Left lung (tissue), 4 donors: ENCODE measurements at regions not wholly inside any gene's neighbourhood (a gene's known extent, or its start where the extent isn't known, plus 50 kb on each side); places are given as distances from the start of the nearest gene placed in this dataset.
A peak's percentile ranks its signal among the peaks of the same experiment; 100 is the strongest.

ENCODE experiments used
- ATAC-seq: fragments of 200-7000 bp; cut with Tn5 transposase; one replicate; pipeline ENCODE4 v1.9.1; 2020; ENCODE audit warnings: moderate library complexity
- DNase-seq, 4 donors: peaks; one replicate each; pipeline ENCODE4 v3.0.0-alpha.2; 2013 to 2020
- H3K27ac ChIP-seq, 2 donors: fragments of 200-600 bp; sonication (generic) in 1 of 2; one replicate each; pipeline versions ENCODE4 v1.5.0 to v1.8.0; 2020 to 2021
- H3K27me3 ChIP-seq, 2 donors: fragments of 200-600 bp; sonication (generic) in 1 of 2; one replicate each; pipeline versions ENCODE4 v1.5.0 to v1.8.0; 2020 to 2021
- H3K36me3 ChIP-seq, 2 donors: fragments of 200-600 bp; sonication (generic) in 1 of 2; one replicate each; pipeline versions ENCODE4 v1.5.0 to v1.8.0; 2020 to 2021
- H3K4me1 ChIP-seq, 2 donors: fragments of 200-600 bp; one replicate each; pipeline ENCODE4 v1.8.0; 2021
- H3K4me3 ChIP-seq, 2 donors: fragments of 200-600 bp; sonication (generic) in 1 of 2; one replicate each; pipeline versions ENCODE4 v1.5.0 to v1.8.0; 2020 to 2021; ENCODE audit warnings: mild to moderate bottlenecking in 1 of 2
- H3K9me3 ChIP-seq, 2 donors: fragments of 200-600 bp; sonication (generic) in 1 of 2; one replicate each; pipeline versions ENCODE4 v1.5.0 to v1.8.0; 2020 to 2021
- CTCF ChIP-seq, 2 donors: fragments of 200-600 bp; sonication (generic) in 1 of 2; IDR thresholded peaks; one replicate each; pipeline versions ENCODE4 v1.5.0 to v1.8.0; 2021; ENCODE audit warnings: antibody characterized with exemption in 2 of 2
- intact Hi-C, 2 donors: fragments of 100-400 bp; cut with DNase I; formaldehyde crosslinking; loops; one replicate each; pipeline versions ENCODE4 v1.11.2 to v1.14.2; 2022
- donor health status: DM: no; HTN: yes; CAD: no.
- donor health status: DM: no; HTN: no; CAD: no.

DNA sequence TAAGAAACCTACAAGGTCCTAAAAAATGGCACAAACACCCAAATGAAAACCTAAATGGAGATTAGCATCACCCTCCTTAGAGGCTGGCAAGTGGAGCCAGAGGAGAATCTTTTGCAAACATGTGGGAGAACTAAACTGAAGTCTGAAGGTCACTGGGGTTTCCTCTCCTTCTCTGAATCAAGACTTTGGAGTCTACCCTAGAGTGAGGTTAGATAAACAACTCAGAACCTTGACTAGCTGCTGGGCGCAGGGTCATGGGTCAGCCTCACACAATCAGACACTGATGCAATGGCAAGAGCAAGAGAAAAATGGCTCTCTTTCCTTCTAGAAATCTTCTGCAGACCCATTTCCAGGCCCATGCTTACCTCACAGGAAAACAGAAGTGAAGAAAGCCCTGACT, 165.8 kb downstream of the KCTD12 start:
- Histone ChIP-seq H3K36me3 (no peaks in the 10 kb centered on the region), H3K27me3 (no peaks in the 10 kb centered on the region), H3K4me1 (peaks cover 10 to 42% of the 10 kb centered on the region in 2 donors), H3K9me3 (no peaks in the 10 kb centered on the region), H3K27ac (peak overlapping the region in 1 of 2 donors; percentile 66), H3K4me3 (no peak overlapping the region)
- intact Hi-C loops = no loop called here
- ATAC-seq (no peak), DNase-seq (no peak)
- no peak for TF ChIP-seq CTCF (IDR thresholded peaks at IDR 0.05)

GRCh38 chr13:76719955-76720354, 166.2 kb downstream of the KCTD12 start:
- DNase-seq (no peak), ATAC-seq (no peak)
- Histone ChIP-seq H3K9me3 (no peaks in the 10 kb centered on the region), H3K4me1 (peaks cover 10 to 42% of the 10 kb centered on the region in 2 donors), H3K27ac (peak overlapping the region in 1 of 2 donors; percentile 66), H3K27me3 (no peaks in the 10 kb centered on the region), H3K36me3 (no peaks in the 10 kb centered on the region), H3K4me3 (no peak overlapping the region)
- TF ChIP-seq CTCF (IDR thresholded peaks at IDR 0.05) = no peak
- intact Hi-C loops = no loop called here

DNA sequence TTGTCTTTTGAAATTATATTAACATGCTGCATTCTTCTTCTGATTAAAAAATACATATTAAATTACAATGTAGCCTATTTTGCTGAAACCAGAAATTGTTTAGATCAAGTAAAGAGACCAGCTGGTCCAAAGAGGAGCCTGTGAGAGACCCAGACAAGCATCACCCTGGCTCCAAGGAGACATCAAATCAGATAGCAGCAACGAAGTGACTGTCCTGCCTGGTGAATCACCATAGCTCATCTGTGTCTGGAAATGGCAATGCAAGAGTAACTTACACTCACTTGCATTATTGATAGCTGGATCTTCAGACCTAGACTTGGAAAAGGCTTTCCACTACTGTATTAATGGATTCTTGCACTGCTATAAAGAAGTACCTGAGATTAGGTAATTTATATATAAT, 169.1 kb downstream of the KCTD12 start:
- intact Hi-C loops = no loop called here
- ATAC-seq = no peak
- TF ChIP-seq CTCF (IDR thresholded peaks at IDR 0.05) = no peak
- H3K27me3 ChIP-seq = no peaks in the 10 kb centered on the region
- no peaks in the 10 kb centered on the region for H3K9me3 ChIP-seq
- no peak overlapping the region for H3K27ac ChIP-seq
- H3K4me3 ChIP-seq = no peak overlapping the region
- H3K36me3 ChIP-seq = no peaks in the 10 kb centered on the region
- DNase-seq = no peak
- H3K4me1 ChIP-seq = peaks cover 0 to 19% of the 10 kb centered on the region in 2 donors

GRCh38 chr13:76715621-76716020, 170.6 kb downstream of the KCTD12 start:
- Histone ChIP-seq H3K36me3 (no peaks in the 10 kb centered on the region), H3K9me3 (no peaks in the 10 kb centered on the region), H3K27me3 (no peaks in the 10 kb centered on the region), H3K27ac (no peak overlapping the region), H3K4me3 (no peak overlapping the region), H3K4me1 (peaks cover 8 to 19% of the 10 kb centered on the region in 2 donors)
- no peak for TF ChIP-seq CTCF (IDR thresholded peaks at IDR 0.05)
- ATAC-seq (no peak), DNase-seq (no peak)
- intact Hi-C loops = no loop called here

- DNase-seq = no peak
- H3K27me3 ChIP-seq = no peaks in the 10 kb centered on the region
- no peaks in the 10 kb centered on the region for H3K36me3 ChIP-seq
- peaks cover 13 to 18% of the 10 kb centered on the region in 2 donors for H3K4me1 ChIP-seq
- ATAC-seq = no peak
- no peaks in the 10 kb centered on the region for H3K9me3 ChIP-seq
- intact Hi-C loops = no loop called here
- H3K4me3 ChIP-seq = no peak overlapping the region
- H3K27ac ChIP-seq = no peak overlapping the region
- no peak for TF ChIP-seq CTCF (IDR thresholded peaks at IDR 0.05)
Observed at GRCh38 chr13:76715075-76715474, 171.1 kb downstream of the KCTD12 start.
